NCI-H2227 (cell line): ENCODE measurements at regions not wholly inside any gene's neighbourhood (a gene's known extent, or its start where the extent isn't known, plus 50 kb on each side); places are given as distances from the start of the nearest gene placed in this dataset.

Experiments used
- DNase-seq: peaks from one replicate; lab custom pipeline; 2025; ENCODE audit not compliant: unreplicated experiment; lab: John Stamatoyannopoulos, UW

GRCh38 chr18:42261731-42262130 lies 306.7 kb downstream of the PIK3C3 start:
- DNase-seq, result no peak

- no peak for DNase-seq
Observed at GRCh38 chr18:42264497-42264896, 309.5 kb downstream of the PIK3C3 start.

GRCh38 chr18:42268186-42268725 lies 313.2 kb downstream of the PIK3C3 start:
- no peak for DNase-seq

- DNase-seq, result peak; percentile 48
Observed at GRCh38 chr18:42268798-42269197, 313.8 kb downstream of the PIK3C3 start.

- DNase-seq, result peak; percentile 73
Observed at GRCh38 chr18:42271647-42272414, 316.8 kb downstream of the PIK3C3 start.

GRCh38 chr18:42274488-42275137 lies 319.6 kb downstream of the PIK3C3 start:
- no peak for DNase-seq

GRCh38 chr18:42275138-42275535 lies 320.1 kb downstream of the PIK3C3 start:
- DNase-seq, result peak; percentile 28

- DNase-seq, result no peak
Observed at GRCh38 chr18:42275949-42276730, 321.1 kb downstream of the PIK3C3 start.

- no peak for DNase-seq
Observed at GRCh38 chr18:42281124-42281523, 326.1 kb downstream of the PIK3C3 start.

- DNase-seq, result no peak
Observed at GRCh38 chr18:42281851-42282250, 326.8 kb downstream of the PIK3C3 start.

GRCh38 chr18:42287047-42287446 lies 332.0 kb downstream of the PIK3C3 start:
- DNase-seq, result no peak

- DNase-seq, result no peak
Observed at GRCh38 chr18:42288129-42288528, 333.1 kb downstream of the PIK3C3 start.

- DNase-seq, result peak; percentile 37
Observed at GRCh38 chr18:42289526-42289925, 334.5 kb downstream of the PIK3C3 start.

- no peak for DNase-seq
Observed at GRCh38 chr18:42290318-42291307, 335.6 kb downstream of the PIK3C3 start.

- DNase-seq, result no peak
Observed at GRCh38 chr18:42292654-42293053, 337.6 kb downstream of the PIK3C3 start.

- no peak for DNase-seq
Observed at GRCh38 chr18:42296192-42296591, 341.2 kb downstream of the PIK3C3 start.

GRCh38 chr18:42296723-42297122 lies 341.7 kb downstream of the PIK3C3 start:
- DNase-seq, result no peak

- peak; percentile 92 for DNase-seq
Observed at GRCh38 chr18:42298759-42299675, 344.0 kb downstream of the PIK3C3 start.

- no peak for DNase-seq
Observed at GRCh38 chr18:42305869-42306593, 351.0 kb downstream of the PIK3C3 start.
